HCT116 (cell line): ENCODE measurements at regions not wholly inside any gene's neighbourhood (a gene's known extent, or its start where the extent isn't known, plus 50 kb on each side); places are given as distances from the start of the nearest gene placed in this dataset.

Experiments used
- ATAC-seq: fragments of 200-7000 bp; cut with Tn5 transposase; 2 replicates; pipeline ENCODE4 v1.9.1; 2020; ENCODE audit warnings: mild to moderate bottlenecking, moderate library complexity
- BruUV-seq: library from RNA; stranded (reverse); fragments of 400-500 nt; replicated peaks from 2 replicates; lab custom pipeline; 2021; lab: Mats Ljungman, UMichigan
- CTCF ChIA-PET: fragments of 300-600 bp; sonication (Branson Sonifier 250); formaldehyde crosslinking; loops from one replicate; lab custom pipeline; 2021; ENCODE audit warnings: antibody characterized with exemption; lab: Charles Lee
- POLR2A ChIA-PET: fragments of 300-600, 350-600 bp; sonication (Branson Sonifier 250); formaldehyde crosslinking; loops from one replicate; lab custom pipeline; 2021; ENCODE audit warnings: antibody characterized with exemption; lab: Charles Lee
- RAD21 ChIA-PET, 2 experiments: fragments of 300-600 bp; sonication (Branson Sonifier 250); formaldehyde crosslinking; loops; one replicate each; lab custom pipeline; 2023; ENCODE audit warnings: low total read pairs in 2 of 2; ENCODE audit not compliant: uncharacterized antibody in 2 of 2, unreplicated experiment in 2 of 2, low non-redundant PET in 1 of 2; lab: Charles Lee
- DNase-seq: peaks from one replicate; pipeline ENCODE4 v3.0.0-alpha.2; 2010; ENCODE audit warnings: low read depth, low spot score
- H2AFZ ChIP-seq: fragments of 200-600 bp; shearing (Covaris generic), sonication (generic); 2 replicates; pipeline ENCODE4 v1.6.1; 2017; ENCODE audit warnings: low read depth, mixed run types, mixed read lengths, antibody characterized with exemption, low read length; ENCODE audit not compliant: poor library complexity, severe bottlenecking
- H3K27ac ChIP-seq: 2 replicates; pipeline ENCODE4 v1.5.1; 2012; ENCODE audit warnings: low read depth, low read length
- H3K27me3 ChIP-seq: fragments of 200-600 bp; sonication (generic); 2 replicates; pipeline ENCODE4 v1.6.1; 2016; ENCODE audit warnings: mixed run types, low read length, mixed read lengths; ENCODE audit not compliant: insufficient read depth
- H3K36me3 ChIP-seq, 2 experiments: fragments of 200-500 bp in 1 of 2; fragments of 200-600 bp in 1 of 2; sonication (Bioruptor generic) in 1 of 2; sonication (generic) in 1 of 2; 2 replicates each; pipeline versions ENCODE4 v1.5.1 to v1.6.1; 2014 to 2016; ENCODE audit warnings: low read length in 2 of 2, inconsistent platforms in 1 of 2, mixed read lengths in 1 of 2, mixed run types in 1 of 2; ENCODE audit not compliant: insufficient read depth in 2 of 2, control insufficient read depth in 1 of 2
- H3K4me1 ChIP-seq, 2 experiments: fragments of 200-600 bp in 1 of 2; sonication (generic) in 1 of 2; 2 replicates each; pipeline versions ENCODE4 v1.5.1 to v1.6.1; 2012 to 2017; ENCODE audit warnings: low read length in 2 of 2, inconsistent platforms in 1 of 2, mild to moderate bottlenecking in 1 of 2, mixed read lengths in 1 of 2, mixed run types in 1 of 2, moderate library complexity in 1 of 2; ENCODE audit not compliant: insufficient read depth in 2 of 2, control insufficient read depth in 1 of 2
- H3K4me2 ChIP-seq: fragments of 200-600 bp; sonication (generic); 2 replicates; pipeline ENCODE4 v1.6.1; 2017; ENCODE audit warnings: mixed run types, low read length, mixed read lengths
- H3K4me3 ChIP-seq, 2 experiments: fragments of 200-600 bp in 1 of 2; sonication (generic) in 1 of 2; replicated peaks in 1 of 2; 2 replicates each; pipeline ENCODE4 v1.5.1; 2011 to 2016; ENCODE audit warnings: low read length in 2 of 2, control low read depth in 1 of 2, low read depth in 1 of 2, mild to moderate bottlenecking in 1 of 2, mixed read lengths in 1 of 2, mixed run types in 1 of 2
- H3K79me2 ChIP-seq: fragments of 200-600 bp; sonication (generic); 2 replicates; pipeline ENCODE4 v1.6.1; 2017; ENCODE audit warnings: mild to moderate bottlenecking, mixed run types, low read length, moderate library complexity, mixed read lengths; ENCODE audit not compliant: insufficient read depth
- H3K9ac ChIP-seq: fragments of 200-600 bp; sonication (generic); 2 replicates; pipeline ENCODE4 v1.6.1; 2016; ENCODE audit warnings: low read length, mixed read lengths
- H3K9me2 ChIP-seq: fragments of 200-600 bp; sonication (generic), shearing (Covaris generic); 2 replicates; pipeline ENCODE4 v1.6.1; 2017; ENCODE audit warnings: mixed run types, mild to moderate bottlenecking, moderate library complexity; ENCODE audit not compliant: insufficient read depth
- H3K9me3 ChIP-seq, 2 experiments: fragments of 200-500 bp in 1 of 2; fragments of 200-600 bp in 1 of 2; sonication (Bioruptor generic) in 1 of 2; sonication (generic) in 1 of 2; 2 replicates each; pipeline ENCODE4 v1.6.1; 2014 to 2017; ENCODE audit warnings: low read length in 2 of 2, mixed read lengths in 2 of 2, inconsistent platforms in 1 of 2, low read depth in 1 of 2, mild to moderate bottlenecking in 1 of 2, mixed run types in 1 of 2, moderate library complexity in 1 of 2; ENCODE audit not compliant: control insufficient read depth in 1 of 2, insufficient read depth in 1 of 2
- H4K20me1 ChIP-seq: fragments of 200-600 bp; sonication (generic), shearing (Covaris generic); 2 replicates; pipeline ENCODE4 v1.6.1; 2017; ENCODE audit warnings: mixed run types, mild to moderate bottlenecking, moderate library complexity; ENCODE audit not compliant: insufficient read depth
- ATF3 ChIP-seq: IDR thresholded peaks from 2 replicates; pipeline ENCODE4 v1.6.1; 2012
- CEBPB ChIP-seq: IDR thresholded peaks from 2 replicates; pipeline ENCODE4 v1.6.1; 2012; ENCODE audit warnings: low read depth
- EGR1 ChIP-seq: IDR thresholded peaks from 2 replicates; pipeline ENCODE4 v1.6.1; 2012; ENCODE audit warnings: low read depth
- EZH2 ChIP-seq: fragments of 200-600 bp; sonication (generic); IDR thresholded peaks from 2 replicates; pipeline ENCODE4 v1.6.1; 2017; ENCODE audit warnings: antibody characterized with exemption, mixed run types
- EZH2phosphoT487 ChIP-seq: fragments of 200-600 bp; IDR thresholded peaks from 2 replicates; pipeline ENCODE4 v1.6.1; 2018; ENCODE audit warnings: antibody characterized with exemption, borderline replicate concordance
- FOSL1 ChIP-seq: IDR thresholded peaks from 2 replicates; pipeline ENCODE4 v1.6.1; 2012; ENCODE audit warnings: low read depth
- JUND ChIP-seq: IDR thresholded peaks from 2 replicates; pipeline ENCODE4 v1.6.1; 2012
- MAX ChIP-seq: IDR thresholded peaks from 2 replicates; pipeline ENCODE4 v1.6.1; 2012
- POLR2A ChIP-seq: IDR thresholded peaks from 2 replicates; pipeline ENCODE4 v1.7.0; 2011; ENCODE audit warnings: borderline replicate concordance; ENCODE audit not compliant: insufficient read depth, insufficient read length; ENCODE audit errors: extremely low read depth
- POLR2AphosphoS5 ChIP-seq: IDR thresholded peaks from 2 replicates; pipeline ENCODE4 v1.6.1; 2011; ENCODE audit warnings: mild to moderate bottlenecking, low read depth, low read length, moderate library complexity
- RAD21 ChIP-seq: IDR thresholded peaks from 2 replicates; pipeline ENCODE4 v1.6.1; 2012; ENCODE audit warnings: low read depth, mild to moderate bottlenecking
- SIN3A ChIP-seq: IDR thresholded peaks from 2 replicates; pipeline ENCODE4 v1.6.1; 2012; ENCODE audit warnings: low read depth
- SP1 ChIP-seq: IDR thresholded peaks from 2 replicates; pipeline ENCODE4 v1.6.1; 2012; ENCODE audit warnings: low read depth
- SRF ChIP-seq: IDR thresholded peaks from 2 replicates; pipeline ENCODE4 v1.6.1; 2012; ENCODE audit warnings: low read depth
- ZBTB33 ChIP-seq: IDR thresholded peaks from 2 replicates; pipeline ENCODE4 v1.6.1; 2011; ENCODE audit warnings: mild to moderate bottlenecking, low read length, moderate library complexity; ENCODE audit not compliant: insufficient replicate concordance; ENCODE audit errors: extremely low read depth
- ZFX ChIP-seq: fragments of 450-650 bp; IDR thresholded peaks from 2 replicates; pipeline ENCODE4 v1.6.1; 2017
- ZNF274 ChIP-seq: fragments of 200-500 bp; sonication (Bioruptor generic); IDR thresholded peaks from 2 replicates; pipeline ENCODE4 v1.6.1; 2014; ENCODE audit warnings: mild to moderate bottlenecking, low read depth, low read length, inconsistent platforms
- intact Hi-C: fragments of 100-400 bp; cut with micrococcal nuclease; formaldehyde crosslinking; loops from 2 replicates; pipeline ENCODE4 v1.10.0; 2022

- Histone ChIP-seq H2AFZ (no peak overlapping the region), H3K79me2 (no peaks in the 10 kb centered on the region), H4K20me1 (no peaks in the 10 kb centered on the region), H3K36me3 (no peaks in the 10 kb centered on the region), H3K4me2 (no peak overlapping the region), H3K27ac (no peak overlapping the region), H3K27me3 (no peaks in the 10 kb centered on the region; the same call in 1 of the 2 replicates), H3K9me3 (no peaks in the 10 kb centered on the region), H3K9ac (no peak overlapping the region), H3K4me3 (no peak overlapping the region), H3K4me1 (peaks cover 0 to 10% of the 10 kb centered on the region in 2 experiments; a peak in 2 of 4 replicates), H3K9me2 (no peaks in the 10 kb centered on the region)
- ChIA-PET RAD21 (no interaction called here), POLR2A (no interaction called here), CTCF (no interaction called here)
- ATAC-seq (no peak), DNase-seq (no peak)
- TF ChIP-seq EZH2 (no peak), FOSL1 (no peak), MAX (no peak), ZNF274 (no peak), POLR2AphosphoS5 (no peak), CEBPB (no peak), SP1 (no peak), POLR2A (no peak), ATF3 (no peak)
- no TSS peak for BruUV-seq
- intact Hi-C loops: no loop called here
Measured at GRCh38 chr9:97791542-97791941, 61.5 kb upstream of the FOXE1 start.

- no peak for DNase-seq
- ChIA-PET CTCF (no interaction called here), POLR2A (no interaction called here), RAD21 (no interaction called here)
- Histone ChIP-seq H3K4me2 (peak overlapping the region; percentile 13; the same call in 1 of the 2 replicates), H4K20me1 (no peaks in the 10 kb centered on the region), H3K36me3 (no peaks in the 10 kb centered on the region), H3K79me2 (no peaks in the 10 kb centered on the region), H3K27ac (no peak overlapping the region), H3K4me3 (no peak overlapping the region), H3K27me3 (no peaks in the 10 kb centered on the region), H3K9ac (no peak overlapping the region), H3K9me2 (no peaks in the 10 kb centered on the region), H3K9me3 (no peaks in the 10 kb centered on the region), H3K4me1 (peaks cover 0 to 6% of the 10 kb centered on the region in 2 experiments; a peak in 1 of 4 replicates), H2AFZ (no peak overlapping the region)
- no peak for ATAC-seq
- no TSS peak for BruUV-seq
- intact Hi-C loops: no loop called here
- TF ChIP-seq EGR1 (no peak), SRF (no peak), MAX (no peak), POLR2AphosphoS5 (no peak), ZFX (no peak), JUND (no peak), ZBTB33 (no peak), ZNF274 (no peak), SIN3A (no peak), RAD21 (no peak), EZH2phosphoT487 (no peak), ATF3 (no peak), POLR2A (no peak), FOSL1 (no peak)
Measured at GRCh38 chr9:97793067-97793466, 60.0 kb upstream of the FOXE1 start.
